ENCODE measurements at regions not wholly inside any gene's neighbourhood (a gene's known extent, or its start where the extent isn't known, plus 50 kb on each side); places are given as distances from the start of the nearest gene placed in this dataset.

DNA sequence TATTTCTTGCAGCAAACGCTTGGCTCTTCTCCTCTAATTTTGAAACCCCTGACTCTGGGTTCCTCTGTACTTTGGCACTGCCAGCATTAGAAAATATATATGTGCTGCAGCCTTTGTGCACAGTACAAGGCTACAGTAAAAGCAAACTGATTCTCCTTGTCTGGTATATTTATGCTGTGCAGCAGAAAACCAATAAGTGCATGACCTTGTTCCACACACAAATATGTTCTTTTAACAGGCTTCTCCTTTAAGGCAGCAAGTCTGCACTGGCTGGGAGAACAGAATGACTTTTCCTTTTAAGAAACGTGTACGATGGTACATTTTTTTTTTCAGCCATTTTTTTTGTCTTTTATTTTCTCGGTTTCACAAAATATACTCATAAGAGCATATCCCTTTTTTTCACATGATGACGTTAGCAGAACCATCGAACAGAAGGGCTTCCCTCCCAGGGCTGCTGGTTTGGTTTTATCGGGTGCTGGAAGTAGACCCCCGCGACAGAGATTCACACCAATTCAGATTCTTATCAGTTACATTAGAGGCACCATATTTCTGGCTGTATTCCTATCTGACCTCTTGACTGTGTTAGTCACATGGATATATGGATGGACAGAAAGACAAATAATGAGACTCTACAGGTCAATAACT lies 129.9 kb upstream of the ARID1B start:
- DNase-seq: no peak

DNA sequence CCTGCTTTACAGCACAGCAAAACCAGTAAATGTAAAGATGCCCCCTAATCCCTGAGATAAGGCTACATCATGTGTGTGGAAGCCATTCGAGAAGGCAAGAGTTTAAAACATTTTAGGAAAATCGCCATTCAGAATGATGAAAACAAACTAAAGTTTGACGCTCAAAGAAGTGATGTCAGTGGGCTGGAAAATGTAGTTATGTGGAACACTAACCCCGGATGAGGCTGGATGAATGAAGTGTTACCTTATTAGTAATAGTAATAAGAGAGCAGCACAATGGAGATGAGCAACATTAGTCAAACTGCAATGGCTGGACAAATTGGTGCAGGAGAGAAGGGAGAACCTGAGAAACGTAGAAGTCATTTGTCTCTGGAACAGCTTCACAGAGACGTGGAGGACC lies 130.7 kb upstream of the ARID1B start:
- no peak for DNase-seq

DNA sequence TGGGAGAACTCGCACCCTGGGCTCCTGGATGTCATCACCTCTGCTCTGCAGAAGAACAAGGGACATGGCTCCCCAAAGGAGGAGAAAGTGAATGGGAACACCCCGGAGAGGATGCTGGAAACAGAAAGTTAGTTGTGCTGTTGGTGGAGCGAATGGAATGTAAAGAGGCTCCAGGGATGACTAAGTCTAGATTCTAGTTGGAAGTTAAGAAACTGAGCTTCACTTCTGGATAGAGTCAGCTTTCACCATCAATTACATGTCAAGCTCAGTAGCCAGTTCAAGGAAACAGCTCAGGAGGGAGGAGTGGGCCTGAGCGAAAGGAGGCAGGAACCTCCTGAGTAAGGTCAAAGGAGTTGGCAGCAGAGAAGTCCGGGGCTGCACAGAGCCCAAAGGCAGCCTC lies 132.1 kb upstream of the ARID1B start:
- DNase-seq: no peak

DNA sequence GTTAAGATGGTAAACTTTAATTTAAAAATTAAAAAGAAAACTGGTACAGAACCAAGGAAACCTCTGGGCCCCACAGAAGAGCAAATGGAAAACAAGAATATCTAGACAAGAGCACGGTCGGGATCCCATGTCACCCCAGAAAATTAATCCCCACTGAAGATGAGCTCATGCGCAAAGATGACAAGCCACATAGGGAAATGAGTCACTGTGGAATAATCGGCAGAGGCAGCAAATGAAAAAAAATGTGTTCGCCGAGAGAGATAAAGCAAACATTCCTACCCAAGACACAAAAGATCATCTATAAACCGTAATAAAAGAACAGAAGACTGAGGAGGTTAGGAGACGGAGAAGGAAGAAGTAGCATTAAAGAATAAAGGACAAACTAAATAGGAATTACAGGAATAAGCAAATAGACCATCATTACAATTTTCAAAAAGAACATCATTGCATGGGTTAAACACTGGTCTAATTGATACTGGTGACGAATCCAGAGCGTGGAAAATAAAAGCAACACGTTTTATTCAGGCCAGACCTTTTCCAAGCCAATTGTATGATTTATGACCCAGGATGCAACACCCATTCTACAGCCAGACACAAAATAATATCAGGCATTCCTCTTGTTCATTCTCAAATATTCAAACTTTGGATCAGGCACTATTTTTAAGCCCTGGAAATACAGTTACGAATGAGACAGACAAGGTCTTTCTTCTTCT lies 138.0 kb upstream of the ARID1B start:
- no peak for DNase-seq

DNA sequence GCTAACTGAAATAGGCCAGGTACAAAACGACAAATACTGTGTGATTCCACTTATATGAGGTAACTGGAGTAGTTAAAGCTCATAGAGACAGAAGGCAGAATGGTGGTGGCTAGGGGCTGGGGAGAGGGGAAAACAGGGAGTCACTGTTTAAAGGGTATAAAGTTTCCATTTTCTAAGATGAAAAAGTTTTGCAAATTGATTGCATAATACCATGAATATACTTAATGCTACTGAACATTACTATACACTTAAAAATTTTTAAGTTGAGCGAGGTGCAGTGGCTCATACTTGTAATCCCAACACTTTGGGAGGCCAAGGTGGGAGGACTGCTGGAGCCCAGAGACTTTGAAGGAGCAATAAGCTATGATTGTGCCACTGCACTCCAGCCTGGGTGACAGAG lies 138.6 kb upstream of the ARID1B start:
- DNase-seq: no peak

DNA sequence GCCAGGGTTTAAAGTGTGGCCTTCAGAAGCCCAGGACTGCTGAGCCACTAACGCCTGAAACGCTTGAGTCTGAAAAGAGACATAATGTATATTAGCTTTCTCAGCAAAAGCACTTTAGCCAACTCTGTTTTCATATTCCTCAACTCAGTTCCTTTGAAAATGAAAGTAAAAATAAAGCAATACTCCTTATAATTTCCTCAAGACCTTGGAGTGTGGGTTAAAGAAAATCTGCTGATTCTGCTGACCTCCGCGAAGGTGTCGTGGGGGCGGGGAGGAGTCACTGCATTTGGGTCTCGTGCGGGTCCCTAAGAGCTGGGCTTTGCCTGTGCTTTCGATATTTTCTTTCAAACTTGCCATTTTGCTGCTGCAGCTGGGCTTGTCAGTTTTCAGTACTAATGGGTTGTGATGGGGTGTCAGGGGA lies 142.2 kb upstream of the ARID1B start:
- DNase-seq: no peak

DNA sequence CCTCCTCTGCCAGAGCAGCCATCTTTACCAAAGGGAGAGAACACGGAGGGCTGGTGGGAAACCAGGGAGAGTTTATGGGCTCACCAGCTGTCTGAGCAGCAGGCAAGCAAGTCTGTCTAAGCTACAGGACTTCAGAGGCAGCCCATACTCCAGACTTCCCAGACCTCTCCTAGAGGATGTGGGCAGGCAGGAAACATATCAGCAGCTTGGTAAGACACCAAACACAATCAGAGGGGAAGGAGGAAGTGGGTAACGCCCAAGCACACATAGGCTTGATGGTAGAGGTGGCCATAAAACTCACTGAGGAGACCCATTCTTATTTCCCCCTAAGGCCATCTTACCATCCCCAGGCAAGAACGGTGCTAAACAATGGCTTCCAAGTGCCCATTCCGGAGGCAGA lies 143.1 kb upstream of the ARID1B start:
- no peak for DNase-seq

DNA sequence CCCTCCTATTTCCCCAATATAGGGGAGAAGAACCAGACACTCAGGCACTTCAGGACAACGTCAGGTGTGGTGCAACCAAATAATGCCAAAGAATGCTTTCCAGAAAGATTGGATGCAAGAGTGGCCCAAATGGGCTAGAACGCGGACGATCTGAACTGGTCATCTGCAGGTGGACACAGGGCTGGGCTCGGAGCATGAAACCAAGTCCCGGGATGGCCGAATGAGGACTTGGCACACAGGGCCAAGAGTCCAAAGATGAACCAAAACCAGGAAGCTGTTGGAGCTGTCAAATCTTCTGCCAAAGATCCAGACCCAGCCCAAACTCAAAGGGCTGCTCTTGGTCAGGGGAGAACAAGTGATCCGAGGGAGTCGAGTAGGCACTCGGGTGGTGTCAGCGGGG lies 143.9 kb upstream of the ARID1B start:
- DNase-seq: no peak

DNA sequence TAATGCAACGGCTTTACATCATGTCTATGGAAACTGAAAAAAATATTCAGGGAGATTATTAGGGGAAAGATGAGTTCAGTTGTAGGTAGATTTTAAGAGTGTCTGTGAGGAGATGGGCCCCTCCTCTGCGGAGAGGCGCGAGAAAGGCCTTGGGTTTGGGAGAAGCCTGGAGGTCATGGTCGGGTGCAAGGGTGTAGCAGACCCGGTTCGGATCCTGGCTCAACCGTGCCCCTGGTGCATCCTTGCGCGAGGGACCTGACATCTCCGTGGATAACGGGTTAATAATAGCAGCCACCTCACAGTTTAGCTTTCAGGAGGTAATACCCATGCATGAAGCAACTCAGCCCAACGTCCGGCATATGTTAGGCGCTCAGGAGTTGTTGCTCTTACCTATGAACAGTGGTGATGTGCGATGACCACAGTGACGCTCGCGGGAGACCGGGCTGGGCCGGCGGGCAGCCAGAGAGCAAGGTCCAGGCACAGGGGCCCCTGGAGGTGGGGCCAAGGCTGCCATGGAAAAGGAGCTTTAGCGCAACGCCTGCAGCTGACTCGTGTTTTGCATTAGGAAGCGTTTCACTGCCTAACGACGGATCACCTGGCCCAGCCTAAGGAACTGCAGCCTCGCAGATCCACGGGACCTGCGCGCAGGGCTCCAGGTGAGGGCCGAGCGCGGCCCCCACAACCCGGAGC lies 146.4 kb upstream of the ARID1B start:
- no peak for DNase-seq

DNA sequence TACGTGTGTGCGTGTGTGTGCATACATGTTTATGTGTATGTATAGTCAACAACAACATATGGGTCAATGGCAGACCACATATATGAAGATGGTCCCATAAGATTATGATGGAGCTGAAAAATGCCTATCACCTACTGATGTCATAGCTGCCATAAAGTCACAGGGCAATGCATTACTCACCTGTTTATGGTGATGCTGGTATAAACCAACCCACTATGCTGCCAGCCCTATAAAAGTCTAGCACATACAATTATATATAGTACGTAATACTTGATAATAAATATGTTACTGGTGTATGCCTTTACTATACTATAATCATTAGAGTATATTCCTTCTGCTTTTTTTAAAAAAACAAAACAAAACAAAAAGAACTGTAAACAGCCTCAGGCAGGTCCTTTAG lies 148.4 kb upstream of the ARID1B start:
- no peak for DNase-seq

DNA sequence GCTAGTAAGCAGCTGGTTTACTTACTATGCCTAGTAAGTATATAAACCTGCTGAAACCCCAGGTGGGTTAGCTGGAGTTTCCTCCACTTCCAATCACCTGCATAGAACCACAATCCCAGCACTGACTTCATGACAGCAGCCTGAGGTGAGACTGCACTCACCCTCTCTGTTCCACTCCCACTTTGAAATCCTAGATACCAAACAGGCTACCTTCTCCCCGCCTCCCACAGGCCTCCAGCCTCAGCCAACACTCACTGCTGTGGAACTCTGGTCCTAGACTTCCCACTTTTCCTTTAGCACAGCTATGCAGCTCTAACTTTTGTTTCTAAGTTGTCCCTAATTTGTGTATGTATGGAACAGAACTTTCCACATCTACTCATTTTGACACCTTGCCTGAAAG lies 149.7 kb upstream of the ARID1B start:
- DNase-seq: no peak

DNA sequence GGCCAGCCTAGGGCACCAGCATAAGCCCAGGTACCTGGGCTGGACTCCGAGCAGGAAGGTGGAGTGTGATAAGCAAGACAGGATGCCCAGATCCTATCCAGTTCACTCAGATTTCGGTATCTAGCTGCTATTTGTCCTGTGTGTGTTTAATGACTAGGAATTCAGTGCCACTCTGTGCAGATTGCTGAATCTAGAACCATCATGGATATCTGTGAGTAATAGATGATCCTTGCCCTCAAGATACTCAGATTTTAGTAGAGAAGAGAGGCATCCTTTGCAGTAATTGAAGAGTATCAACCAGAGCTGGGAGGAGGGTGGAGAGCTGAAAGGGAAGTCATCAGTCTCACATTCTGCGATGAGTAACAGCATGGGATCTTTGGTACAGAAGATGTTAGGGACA lies 155.0 kb upstream of the ARID1B start:
- DNase-seq: no peak

DNA sequence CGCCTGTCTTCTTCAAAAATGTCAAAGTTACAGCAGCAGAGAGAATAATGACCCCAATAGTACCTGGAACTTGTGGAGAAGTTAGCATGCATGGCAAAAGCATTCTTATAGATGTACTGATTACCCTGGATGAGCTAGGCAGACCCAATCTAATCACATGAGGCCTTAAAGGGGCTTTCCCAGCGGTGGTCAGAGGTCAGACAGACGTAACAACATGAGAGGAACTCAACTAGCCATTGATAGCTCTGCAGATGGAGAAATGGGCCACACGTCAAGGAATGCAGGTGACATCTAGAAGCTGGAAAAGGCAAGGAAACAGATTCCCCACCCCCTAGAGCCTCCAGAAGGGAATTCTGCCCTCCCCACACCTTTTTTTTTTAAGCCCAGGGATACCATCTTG lies 156.8 kb upstream of the ARID1B start:
- no peak for DNase-seq

DNA sequence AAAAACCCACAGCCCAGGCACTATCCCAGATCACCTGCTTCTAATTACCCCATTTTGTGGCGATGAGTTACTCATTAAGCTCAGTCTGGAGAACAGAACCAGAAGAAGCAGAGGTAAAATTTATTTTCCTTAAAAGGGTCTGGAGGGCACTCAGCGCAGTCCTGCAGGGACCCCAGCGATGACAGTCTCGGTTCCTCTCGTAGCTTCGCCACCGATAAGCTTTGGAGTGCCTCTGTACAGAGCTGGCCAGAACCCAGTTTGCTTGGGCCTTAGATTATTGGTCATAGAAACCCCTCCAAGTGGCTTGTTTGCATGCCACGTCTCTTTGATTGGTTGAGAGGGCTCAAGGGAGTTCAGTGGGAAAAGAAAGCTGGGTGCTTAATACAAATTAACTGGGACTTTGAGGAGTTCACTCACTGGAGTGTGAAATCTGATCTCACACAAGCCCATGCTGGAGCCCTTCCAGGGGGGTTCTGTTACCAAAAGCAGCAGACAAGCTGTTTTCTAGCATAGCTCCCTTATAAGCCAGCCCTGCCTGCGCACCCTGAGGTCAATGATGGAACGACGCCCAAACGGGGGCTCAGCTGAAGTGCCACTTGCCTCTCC lies 158.5 kb upstream of the ARID1B start:
- no peak for DNase-seq

DNA sequence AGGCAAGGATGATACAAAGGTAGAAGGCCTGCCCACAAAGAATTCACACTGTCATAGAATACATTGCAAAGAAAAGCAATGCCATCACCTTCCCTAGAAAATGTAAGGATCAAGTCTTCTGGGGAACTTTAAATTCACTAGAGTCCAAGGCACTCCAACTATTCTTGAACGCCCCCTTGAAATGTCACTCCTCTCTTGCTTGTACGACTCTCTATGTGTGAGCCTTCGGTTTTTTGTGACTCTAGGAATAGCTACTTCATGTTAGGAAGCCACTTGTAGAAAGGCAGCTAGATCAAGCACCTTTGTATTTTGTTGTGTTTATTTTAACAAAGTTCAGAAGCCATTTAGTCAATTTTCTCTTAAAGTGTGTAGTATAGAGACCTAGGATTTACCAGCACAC lies 159.2 kb upstream of the ARID1B start:
- DNase-seq: no peak

DNA sequence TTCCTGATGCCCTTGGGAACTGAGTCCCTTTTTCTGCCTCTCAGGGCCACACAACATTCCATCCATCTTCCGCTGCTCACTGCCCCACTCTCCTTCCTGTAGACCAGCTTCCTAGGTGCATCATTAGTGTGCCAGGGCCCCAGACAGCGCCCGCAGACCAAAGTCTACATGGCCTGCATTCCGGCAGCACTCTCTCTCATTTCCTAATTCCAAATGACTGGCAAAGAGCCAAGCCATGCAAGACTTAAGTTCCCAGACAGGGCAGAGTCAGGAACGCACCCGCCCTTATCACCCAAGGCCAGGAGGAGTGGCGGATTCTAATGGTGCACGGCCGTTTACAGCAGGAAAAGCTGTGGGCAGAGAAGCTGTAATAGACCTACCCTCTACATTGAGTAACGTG lies 159.8 kb upstream of the ARID1B start:
- no peak for DNase-seq

DNA sequence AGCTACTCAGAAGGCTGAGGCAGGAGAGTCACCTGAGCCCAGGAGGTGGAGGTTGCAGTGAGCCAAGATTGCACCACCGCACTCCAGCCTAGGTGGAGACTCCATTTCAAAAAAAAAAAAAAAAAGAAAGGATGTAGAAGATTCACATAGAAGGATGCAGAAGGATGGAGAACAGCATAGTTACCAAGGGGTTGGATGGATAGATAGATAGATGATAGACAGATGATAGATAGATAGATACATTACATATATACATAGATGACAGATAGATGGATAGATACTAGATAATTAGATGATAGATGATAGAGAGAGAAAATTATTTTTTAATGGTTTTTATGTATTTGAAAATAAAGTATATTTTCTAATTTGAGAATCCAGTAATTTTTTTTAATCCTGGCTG lies 160.7 kb upstream of the ARID1B start:
- no peak for DNase-seq

DNA sequence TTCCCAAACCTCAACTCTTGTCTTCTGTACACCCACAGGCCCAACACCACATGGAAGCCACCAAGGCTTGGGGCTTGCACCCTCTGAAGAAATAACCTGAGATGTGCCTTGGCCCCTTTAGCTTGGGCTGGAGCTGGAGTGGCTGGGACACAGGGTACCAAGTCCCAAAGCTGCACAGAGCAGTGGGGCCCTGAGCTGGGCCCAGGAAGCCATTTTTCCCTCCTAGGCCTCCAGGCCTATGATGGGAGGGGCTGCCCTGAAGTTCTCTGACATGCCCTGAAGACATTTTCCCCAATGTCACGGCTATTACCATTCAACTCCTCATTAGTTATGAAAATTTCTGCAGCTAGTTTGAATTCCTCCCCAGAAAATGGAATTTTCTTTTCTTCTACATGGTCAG lies 163.2 kb upstream of the ARID1B start:
- DNase-seq: no peak

DNA sequence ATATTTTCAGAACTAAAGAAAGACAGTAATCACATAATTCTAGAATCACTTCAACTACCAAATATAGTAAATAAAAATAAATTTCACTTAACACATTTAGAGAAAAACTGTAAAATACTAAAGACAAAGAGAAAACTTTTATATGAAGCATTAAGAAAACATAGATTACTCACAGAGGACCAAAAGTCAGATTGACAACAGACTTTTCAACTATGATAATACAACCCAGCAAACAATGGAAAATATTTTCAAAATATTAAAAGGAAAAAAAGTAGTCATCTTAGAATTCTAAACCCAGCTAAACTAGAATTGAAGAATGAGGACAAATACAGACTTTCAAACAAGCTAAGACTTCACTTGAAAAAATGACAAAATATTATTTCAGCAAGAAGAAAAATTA lies 164.8 kb upstream of the ARID1B start:
- no peak for DNase-seq

DNA sequence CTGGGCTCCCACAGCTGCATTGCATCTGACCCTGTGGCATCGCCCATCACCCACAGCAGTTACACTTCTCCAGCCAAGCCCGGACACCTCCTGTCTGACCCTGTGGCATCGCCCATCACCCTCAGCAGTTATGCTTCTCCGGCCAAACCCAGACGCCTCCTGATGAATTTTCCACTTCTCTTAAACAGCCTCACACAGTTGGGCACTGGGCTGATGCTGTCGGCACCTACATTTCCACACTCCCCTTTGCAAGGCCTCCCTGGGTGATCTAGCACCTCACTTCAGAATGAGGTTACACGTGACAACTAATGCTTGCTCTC lies 175.2 kb upstream of the ARID1B start:
- DNase-seq: no peak

DNA sequence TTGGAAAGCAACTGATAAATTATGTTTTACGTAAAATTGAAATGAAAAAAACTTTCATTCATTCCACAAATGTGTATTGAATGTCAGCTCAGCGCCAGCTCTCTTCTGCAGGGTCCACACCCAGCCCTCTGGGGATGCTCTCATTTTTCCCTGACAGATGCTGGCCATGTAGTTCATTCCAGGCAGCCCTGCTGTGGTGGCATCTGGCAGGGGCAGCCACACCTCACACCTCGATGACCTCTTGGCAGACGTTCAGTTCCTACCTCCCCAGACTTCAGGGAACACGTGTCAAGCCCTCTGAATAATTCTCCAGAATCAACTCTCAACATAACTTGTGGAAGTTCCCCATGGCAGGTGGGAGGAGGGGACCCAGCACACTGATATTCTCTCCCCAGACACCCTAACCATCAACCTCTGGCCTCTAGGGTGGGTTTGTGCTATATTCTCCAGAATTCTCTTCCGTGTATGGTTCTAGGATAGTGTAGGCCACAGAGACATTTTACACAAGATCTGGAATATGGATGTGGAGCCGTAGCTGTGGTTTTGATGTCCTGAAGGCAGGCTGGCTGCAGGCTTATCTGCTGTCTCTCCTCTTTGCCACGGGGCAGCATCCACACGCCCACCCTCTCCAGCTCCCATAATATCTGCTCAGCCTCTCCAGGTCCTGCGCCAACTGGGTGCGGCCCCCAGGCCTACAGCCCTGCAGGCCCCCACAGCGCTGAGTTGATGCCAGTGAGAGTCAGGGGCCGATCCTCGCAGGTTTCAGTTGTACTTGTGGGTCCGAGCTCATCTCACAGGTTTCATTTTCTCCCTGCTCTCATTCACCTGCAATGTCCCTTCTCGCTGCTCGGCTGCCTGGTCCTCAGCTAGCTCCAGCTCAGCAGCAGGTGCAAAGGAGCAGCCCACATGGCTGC lies 175.8 kb upstream of the ARID1B start:
- peak; percentile 23 for DNase-seq

DNA sequence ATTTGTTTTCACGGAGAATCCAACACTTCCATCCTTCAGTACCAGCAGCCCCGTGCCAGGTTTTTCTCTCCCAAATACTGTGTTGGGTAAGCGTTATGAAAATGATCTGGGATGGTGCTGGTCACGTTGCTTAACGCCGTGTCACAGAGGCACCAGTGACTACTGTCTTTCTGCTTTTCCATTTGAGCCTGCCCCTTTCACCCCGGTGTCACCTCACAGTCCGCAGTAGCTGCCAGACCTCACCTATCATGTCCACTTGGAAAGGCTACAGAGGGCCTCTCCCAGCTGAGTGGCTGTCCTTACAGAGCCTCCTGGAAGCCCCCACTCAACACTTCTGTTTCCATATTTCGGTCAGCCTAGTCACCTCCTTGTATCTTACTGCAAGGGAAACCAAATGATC lies 176.5 kb upstream of the ARID1B start:
- no peak for DNase-seq

DNA sequence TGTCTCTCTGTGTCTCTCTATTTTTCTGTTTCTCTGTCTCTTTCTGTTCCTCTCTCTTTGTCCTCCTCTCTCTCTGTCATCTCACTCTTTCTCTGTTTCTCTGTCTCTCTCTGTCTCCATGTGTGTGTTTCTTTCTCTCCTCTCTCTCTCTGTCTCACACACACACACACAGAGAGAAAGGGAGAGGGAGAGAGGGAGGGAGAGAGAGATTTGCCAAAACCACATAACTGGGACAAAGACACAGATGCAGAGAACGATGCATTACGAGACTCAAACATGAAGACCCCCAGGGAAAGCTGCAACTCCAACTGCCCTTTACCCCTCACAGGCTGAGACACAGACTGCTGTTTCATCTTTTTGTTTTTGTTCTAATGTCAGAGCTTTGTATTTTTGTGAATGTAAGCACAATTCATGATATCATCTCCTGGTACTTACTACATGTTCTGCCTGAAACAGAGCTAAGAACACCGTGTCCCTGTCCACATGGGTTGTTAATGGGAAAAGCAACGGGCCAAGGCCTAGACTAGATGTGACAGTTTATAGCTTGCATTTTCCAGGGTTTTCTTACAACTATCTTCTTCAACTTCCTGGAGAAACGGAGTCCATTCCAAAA lies 177.1 kb upstream of the ARID1B start:
- DNase-seq: no peak

Data from left hindlimb (tissue), 1 donor.